ENCODE measurements at regions not wholly inside any gene's neighbourhood (a gene's known extent, or its start where the extent isn't known, plus 50 kb on each side); places are given as distances from the start of the nearest gene placed in this dataset.

- Histone ChIP-seq H3K36me3 (ENCODE audit: control insufficient read depth in 2 of 2, insufficient read depth in 1 of 2, low read length in 2 of 2) (no peaks in the 10 kb centered on the region), H3K9me3 (ENCODE audit: control insufficient read depth, insufficient read depth, low read depth, low read length) (no peaks in the 10 kb centered on the region), H3K4me3 (ENCODE audit: low read depth, low read length) (no peak overlapping the region), H3K4me1 (ENCODE audit: control insufficient read depth, insufficient read depth, low read length) (peaks cover 8% of the 10 kb centered on the region; the same call in 1 of the 2 replicates), H3K27ac (ENCODE audit: extremely low read depth, low read depth, low read length) (no peak overlapping the region)
- POLR2A ChIA-PET, result no interaction called here
- no peak for TF ChIP-seq SALL2 (tag by site-specific recombination; IDR thresholded peaks at IDR 0.05; ENCODE audit: borderline replicate concordance)
- no peak for TF ChIP-seq KLF16 (tag by site-specific recombination; IDR thresholded peaks at IDR 0.05)
- TF ChIP-seq ZNF157 (tag by site-specific recombination; IDR thresholded peaks at IDR 0.05), result no peak
- no peak for TF ChIP-seq ZNF473 (tag by site-specific recombination; IDR thresholded peaks at IDR 0.05)
- no peak for TF ChIP-seq ZNF621 (tag by site-specific recombination; IDR thresholded peaks at IDR 0.05)
- TF ChIP-seq ZBTB7A (tag by site-specific recombination; IDR thresholded peaks at IDR 0.05; ENCODE audit: low read depth), result no peak
- TF ChIP-seq ZNF391 (tag by site-specific recombination; IDR thresholded peaks at IDR 0.05; ENCODE audit: borderline replicate concordance, low read depth), result no peak
- TF ChIP-seq ZNF341 (tag by site-specific recombination; IDR thresholded peaks at IDR 0.05; ENCODE audit: low read depth), result no peak
- no peak for TF ChIP-seq ZSCAN4 (tag by site-specific recombination; IDR thresholded peaks at IDR 0.05)
- TF ChIP-seq ZNF211 (tag by site-specific recombination; IDR thresholded peaks at IDR 0.05; ENCODE audit: low read depth), result no peak
- CTCF ChIA-PET, result interaction anchor here (2.0 kb wide), 1 partner anchor 12 kb away, joined by 8 read pairs; no protein-coding TSS in a partner anchor
These were observed 297.3 kb downstream of the MTX2 start for GRCh38 chr2:176566496-176566895.

GRCh38 chr2:176566961-176567360, 297.7 kb downstream of the MTX2 start:
- ChIA-PET CTCF (interaction anchor here (0.7 to 2.0 kb wide), 2 partner anchors 13 to 440 kb away, joined by 6 to 8 read pairs; no protein-coding TSS in a partner anchor), POLR2A (interaction anchor here (1.1 kb wide), 1 partner anchor 16 kb away, joined by 4 read pairs; no protein-coding TSS in a partner anchor)
- H3K4me1 ChIP-seq (ENCODE audit: control insufficient read depth, insufficient read depth, low read length), result peaks cover 8% of the 10 kb centered on the region; the same call in 1 of the 2 replicates
- no peak overlapping the region for H3K27ac ChIP-seq (ENCODE audit: extremely low read depth, low read depth, low read length)
- no peak overlapping the region for H3K4me3 ChIP-seq (ENCODE audit: low read depth, low read length)
- no peaks in the 10 kb centered on the region for H3K9me3 ChIP-seq (ENCODE audit: control insufficient read depth, insufficient read depth, low read depth, low read length)
- H3K36me3 ChIP-seq (ENCODE audit: control insufficient read depth in 2 of 2, insufficient read depth in 1 of 2, low read length in 2 of 2), result no peaks in the 10 kb centered on the region
- TF ChIP-seq ZNF514 (tag by site-specific recombination; IDR thresholded peaks at IDR 0.05) (no peak), ZNF2 (tag by site-specific recombination; IDR thresholded peaks at IDR 0.05) (no peak), ZNF792 (tag by site-specific recombination; IDR thresholded peaks at IDR 0.05) (no peak), ZFP37 (tag by site-specific recombination; IDR thresholded peaks at IDR 0.05) (no peak), ELK4 (IDR thresholded peaks at IDR 0.05; ENCODE audit: borderline replicate concordance, low read depth, low read length) (no peak), REPIN1 (tag by site-specific recombination; IDR thresholded peaks at IDR 0.05; ENCODE audit: low read depth) (no peak), ZNF660 (tag by site-specific recombination; IDR thresholded peaks at IDR 0.05) (no peak), ZNF433 (tag by site-specific recombination; IDR thresholded peaks at IDR 0.05; ENCODE audit: low read depth) (no peak), BCL11B (tag by site-specific recombination; IDR thresholded peaks at IDR 0.05; ENCODE audit: low read depth) (no peak), ZNF248 (tag by site-specific recombination; IDR thresholded peaks at IDR 0.05) (no peak), ZNF776 (tag by site-specific recombination; IDR thresholded peaks at IDR 0.05; ENCODE audit: borderline replicate concordance) (no peak), FEZF1 (tag by site-specific recombination; IDR thresholded peaks at IDR 0.05) (no peak), ZNF354C (tag by site-specific recombination; IDR thresholded peaks at IDR 0.05; ENCODE audit: borderline replicate concordance, low read depth) (no peak), ZNF132 (tag by site-specific recombination; IDR thresholded peaks at IDR 0.05; ENCODE audit: borderline replicate concordance) (no peak), ZNF202 (tag by site-specific recombination; IDR thresholded peaks at IDR 0.05; ENCODE audit: borderline replicate concordance) (no peak), ZBTB8A (tag by site-specific recombination; IDR thresholded peaks at IDR 0.05) (no peak), ZNF843 (tag by site-specific recombination; IDR thresholded peaks at IDR 0.05) (no peak)
